Medulla oblongata (tissue), 1 donor: ENCODE measurements at regions not wholly inside any gene's neighbourhood (a gene's known extent, or its start where the extent isn't known, plus 50 kb on each side); places are given as distances from the start of the nearest gene placed in this dataset.

Source experiments
- DNase-seq: peaks from one replicate; pipeline ENCODE4 v3.0.0-alpha.2; 2015; ENCODE audit errors: extremely low spot score

DNA sequence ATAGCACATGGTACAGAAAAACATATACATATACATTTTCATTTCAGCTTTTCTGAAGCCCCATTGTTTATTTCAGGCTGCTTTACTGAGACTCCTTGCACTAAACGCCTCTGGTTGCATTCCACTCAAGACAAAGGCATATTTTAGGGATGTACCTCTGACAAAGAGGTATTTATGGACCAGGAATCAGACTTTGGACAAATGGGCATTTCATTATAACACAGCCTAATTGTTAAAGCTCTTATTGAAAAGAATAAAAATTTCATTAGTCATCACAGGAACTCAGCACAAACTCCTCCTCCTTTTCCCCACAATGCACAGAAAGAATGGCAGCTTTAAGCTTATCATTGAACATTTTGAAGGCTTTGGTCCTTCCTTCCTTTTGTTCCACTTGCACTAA, 62.9 kb upstream of the UGT8 start:
- peak; percentile 54 for DNase-seq

DNA sequence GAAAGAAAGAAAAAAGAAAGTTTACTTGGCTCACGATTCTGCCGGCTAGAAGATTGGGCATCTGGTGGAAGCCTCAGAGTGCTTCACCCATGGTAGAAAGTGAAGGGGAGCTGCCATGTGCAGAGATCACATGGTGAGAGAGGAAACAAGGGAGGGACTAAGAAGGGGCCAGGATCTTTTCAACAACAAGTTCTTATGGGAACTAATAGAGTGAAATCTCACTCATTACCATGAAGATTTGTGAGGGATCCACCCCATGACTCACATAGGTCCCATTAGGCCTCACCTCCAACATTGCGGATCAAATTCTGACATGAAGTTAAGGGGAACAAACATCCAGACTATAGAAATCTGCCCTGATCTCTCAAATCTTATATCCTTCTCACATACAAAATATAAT, 61.3 kb upstream of the UGT8 start:
- no peak for DNase-seq

DNA sequence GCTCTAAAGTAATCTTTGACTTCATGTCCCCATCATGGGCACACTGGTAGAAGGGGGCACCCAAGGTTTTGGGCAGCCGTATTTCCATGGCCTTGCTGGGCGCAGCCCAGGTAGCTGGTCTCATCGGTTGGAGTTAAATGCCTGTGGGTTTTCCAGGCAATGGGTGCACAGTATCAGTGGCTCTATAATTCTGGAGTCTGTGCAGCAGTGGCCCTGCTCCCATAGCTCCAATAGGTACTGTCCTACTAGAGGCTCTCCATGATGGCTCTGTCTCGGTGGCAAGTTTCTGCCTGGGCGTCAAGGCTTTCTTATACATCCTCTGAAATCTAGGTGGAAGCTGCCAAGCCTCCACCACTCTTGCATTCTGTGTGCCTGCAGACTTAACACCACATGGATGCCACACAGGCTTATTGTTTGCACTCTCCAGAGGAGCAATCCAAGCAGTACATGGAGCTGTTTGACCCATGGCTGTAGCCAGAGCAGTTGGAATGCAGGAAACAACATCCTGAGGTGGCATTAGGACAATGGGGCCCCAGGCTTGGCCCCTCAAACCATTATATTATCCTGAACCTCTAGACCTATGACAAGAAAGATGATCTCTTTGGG, 60.5 kb upstream of the UGT8 start:
- no peak for DNase-seq

DNA sequence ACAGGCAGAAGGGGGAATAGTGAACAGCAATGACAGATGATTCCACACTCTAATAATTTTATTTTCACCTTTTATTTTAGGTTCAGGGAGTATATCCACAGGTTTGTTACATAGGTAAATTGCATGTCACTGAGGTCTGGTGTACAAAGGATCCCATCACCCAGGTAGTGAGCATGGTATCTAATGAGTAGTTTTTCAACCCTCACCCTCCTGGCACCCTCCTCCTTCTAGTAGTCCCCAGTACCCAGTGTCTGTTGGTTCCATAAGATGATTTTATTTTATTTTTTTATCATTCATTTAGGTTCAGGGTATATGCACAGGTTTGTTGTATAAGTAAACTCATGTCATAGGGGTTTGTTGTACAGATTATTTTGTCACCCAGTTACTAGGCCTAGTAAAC, 58.6 kb upstream of the UGT8 start:
- no peak for DNase-seq

DNA sequence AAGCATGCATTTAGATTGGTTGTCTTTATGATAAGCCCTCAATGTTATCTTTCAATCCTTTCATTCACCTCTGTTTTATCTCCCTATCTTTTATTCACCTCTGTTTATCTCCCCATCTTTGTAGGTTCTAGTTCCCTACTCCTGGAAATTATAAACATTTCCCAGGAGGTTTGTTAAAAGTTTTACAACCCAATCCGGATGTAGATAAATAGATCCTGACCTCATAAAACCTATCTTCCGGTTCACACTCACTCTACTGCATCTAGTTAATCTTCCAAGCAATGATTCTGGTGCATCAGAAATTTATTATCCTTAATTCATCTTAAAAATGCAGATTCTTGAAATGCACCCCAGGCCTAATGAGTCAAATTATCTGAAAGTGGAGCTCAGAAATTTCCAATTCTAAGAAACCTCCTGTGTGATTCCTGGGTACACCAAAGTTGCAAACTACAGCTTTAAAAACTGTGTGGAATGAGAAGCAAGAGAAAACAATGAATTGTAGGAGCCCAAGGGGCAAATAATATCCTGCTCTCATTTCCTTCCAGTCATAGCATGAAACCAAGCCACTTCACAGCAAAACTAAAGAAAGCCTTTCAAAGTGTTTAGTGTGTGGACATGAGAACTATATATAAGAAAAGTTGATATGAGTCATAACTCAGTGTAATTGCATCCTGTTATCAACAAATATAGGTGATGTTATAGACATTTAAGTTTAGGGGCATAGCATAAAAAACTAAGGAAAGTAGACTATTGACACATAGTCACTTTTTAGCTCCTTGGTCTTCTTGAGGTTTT, 51.1 kb upstream of the UGT8 start:
- DNase-seq, result no peak
